Hepatocyte (in vitro differentiated cells): ENCODE measurements at regions not wholly inside any gene's neighbourhood (a gene's known extent, or its start where the extent isn't known, plus 50 kb on each side); places are given as distances from the start of the nearest gene placed in this dataset.

Experiments used
- EZH2 ChIP-seq: fragments of 200-600 bp; sonication (generic); IDR thresholded peaks from 2 replicates; pipeline ENCODE4 v1.6.1; 2016; ENCODE audit warnings: antibody characterized with exemption, mild to moderate bottlenecking, borderline replicate concordance
- EZH2phosphoT487 ChIP-seq: fragments of 200-600 bp; sonication (generic); IDR thresholded peaks from one replicate; pipeline ENCODE4 v1.6.1; 2018; ENCODE audit warnings: antibody characterized with exemption, mild to moderate bottlenecking, low read depth, moderate library complexity; ENCODE audit not compliant: unreplicated experiment, severe bottlenecking
- TF ChIP-seq, protein P1 (sequence below): fragments of 200-600 bp; sonication (generic); IDR thresholded peaks from 2 replicates; pipeline ENCODE4 v1.5.1; 2016; ENCODE audit warnings: antibody characterized with exemption, mild to moderate bottlenecking; ENCODE audit not compliant: poor library complexity

- TF ChIP-seq, protein P1, sequence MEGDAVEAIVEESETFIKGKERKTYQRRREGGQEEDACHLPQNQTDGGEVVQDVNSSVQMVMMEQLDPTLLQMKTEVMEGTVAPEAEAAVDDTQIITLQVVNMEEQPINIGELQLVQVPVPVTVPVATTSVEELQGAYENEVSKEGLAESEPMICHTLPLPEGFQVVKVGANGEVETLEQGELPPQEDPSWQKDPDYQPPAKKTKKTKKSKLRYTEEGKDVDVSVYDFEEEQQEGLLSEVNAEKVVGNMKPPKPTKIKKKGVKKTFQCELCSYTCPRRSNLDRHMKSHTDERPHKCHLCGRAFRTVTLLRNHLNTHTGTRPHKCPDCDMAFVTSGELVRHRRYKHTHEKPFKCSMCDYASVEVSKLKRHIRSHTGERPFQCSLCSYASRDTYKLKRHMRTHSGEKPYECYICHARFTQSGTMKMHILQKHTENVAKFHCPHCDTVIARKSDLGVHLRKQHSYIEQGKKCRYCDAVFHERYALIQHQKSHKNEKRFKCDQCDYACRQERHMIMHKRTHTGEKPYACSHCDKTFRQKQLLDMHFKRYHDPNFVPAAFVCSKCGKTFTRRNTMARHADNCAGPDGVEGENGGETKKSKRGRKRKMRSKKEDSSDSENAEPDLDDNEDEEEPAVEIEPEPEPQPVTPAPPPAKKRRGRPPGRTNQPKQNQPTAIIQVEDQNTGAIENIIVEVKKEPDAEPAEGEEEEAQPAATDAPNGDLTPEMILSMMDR, result no peak
- TF ChIP-seq EZH2phosphoT487 (no peak), EZH2 (no peak)
Observed at GRCh38 chr22:35148866-35149548, 83.0 kb downstream of the ISX start.
